Kasumi-1 (cell line): ENCODE measurements at regions not wholly inside any gene's neighbourhood (a gene's known extent, or its start where the extent isn't known, plus 50 kb on each side); places are given as distances from the start of the nearest gene placed in this dataset.

Source experiments
- DNase-seq, 2 experiments: peaks; one replicate each; lab custom pipeline; 2025; lab: John Stamatoyannopoulos, UW

- no peak for DNase-seq
Measured at GRCh38 chr6:53744321-53744720, 50.5 kb upstream of the LRRC1 start.

GRCh38 chr6:53741034-53741823 lies 53.6 kb upstream of the LRRC1 start:
- DNase-seq = no peak

DNA sequence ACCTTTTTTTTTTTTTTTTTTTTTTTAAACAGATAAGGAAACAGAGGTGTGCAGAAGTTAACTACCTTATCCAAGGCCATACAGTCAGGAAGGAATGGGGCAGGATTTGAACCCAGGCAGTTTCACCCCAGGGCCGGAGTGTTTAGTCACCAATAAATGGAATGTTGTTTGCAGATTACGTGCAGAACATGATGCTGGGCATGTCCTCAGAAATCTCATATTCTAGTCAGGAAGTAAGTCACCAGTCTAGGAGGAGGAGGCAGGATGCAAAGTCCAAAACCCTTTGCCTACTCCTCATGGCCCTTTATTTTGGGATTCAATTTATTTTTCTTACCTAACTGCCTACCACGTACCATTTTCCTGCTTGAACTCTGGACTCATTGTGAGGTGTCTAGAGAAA lies 57.1 kb upstream of the LRRC1 start:
- DNase-seq = no peak

GRCh38 chr6:53735896-53736295 lies 58.9 kb upstream of the LRRC1 start:
- DNase-seq = peak; percentile 53 to 63

- peak; percentile 76 to 85 for DNase-seq
Measured at GRCh38 chr6:53734473-53735299, 60.1 kb upstream of the LRRC1 start.

DNA sequence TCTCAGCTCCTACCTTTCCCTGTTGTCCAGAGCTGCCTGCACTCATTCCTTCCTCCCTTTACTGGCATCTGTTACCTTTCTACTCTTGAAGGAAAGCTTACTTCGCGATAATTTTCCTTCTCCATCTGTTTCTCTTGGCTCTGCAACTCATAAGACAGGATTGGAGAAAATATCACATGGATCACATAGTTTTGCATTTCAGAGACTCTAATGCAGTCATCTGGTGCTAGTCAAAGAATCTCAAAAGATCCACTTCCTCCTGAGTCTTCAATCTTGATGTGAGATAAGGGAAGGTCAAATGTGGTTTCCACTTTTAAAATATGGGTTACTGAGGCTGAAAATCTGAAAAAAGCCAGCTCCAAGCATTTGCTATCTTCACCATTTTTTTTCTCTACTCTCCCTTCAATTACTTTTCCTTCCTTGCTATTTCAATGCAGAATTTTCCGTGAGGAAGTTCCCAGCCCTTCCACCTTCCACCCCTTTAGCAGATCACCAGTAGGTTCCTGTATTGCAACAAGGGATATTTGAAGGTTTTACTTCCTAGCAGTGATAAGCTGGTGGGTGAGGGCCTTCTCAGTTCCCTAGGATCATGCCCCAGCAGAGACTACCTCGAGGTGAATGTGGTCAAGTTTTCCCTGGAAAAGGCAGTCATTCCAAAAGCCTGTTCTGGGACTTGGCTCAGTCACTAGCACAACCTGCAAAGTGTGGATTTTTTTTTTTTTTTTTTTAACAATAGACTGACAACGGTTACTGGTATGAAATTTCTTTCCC lies 62.8 kb upstream of the LRRC1 start:
- peak in 1 of 2 experiments; percentile 10 for DNase-seq

DNA sequence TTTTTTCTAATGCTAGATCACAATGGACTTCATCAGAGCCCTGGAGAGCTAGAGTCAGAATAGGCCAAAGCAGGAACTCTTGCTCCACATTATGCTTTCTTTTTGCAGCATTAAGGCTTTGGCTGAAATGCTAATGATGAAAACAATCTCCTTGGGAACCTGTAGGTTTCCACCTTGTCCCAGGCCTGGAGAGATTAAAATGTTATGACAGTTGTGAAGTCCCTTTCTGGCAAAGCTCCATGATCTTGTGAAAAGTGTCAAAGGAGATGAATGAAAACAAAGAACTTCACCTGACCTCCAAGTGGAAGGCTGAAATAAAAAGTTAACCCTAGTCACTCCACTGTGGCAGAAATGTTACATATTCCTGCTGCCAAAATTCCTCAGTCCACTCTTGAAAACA lies 64.0 kb upstream of the LRRC1 start:
- no peak for DNase-seq

DNA sequence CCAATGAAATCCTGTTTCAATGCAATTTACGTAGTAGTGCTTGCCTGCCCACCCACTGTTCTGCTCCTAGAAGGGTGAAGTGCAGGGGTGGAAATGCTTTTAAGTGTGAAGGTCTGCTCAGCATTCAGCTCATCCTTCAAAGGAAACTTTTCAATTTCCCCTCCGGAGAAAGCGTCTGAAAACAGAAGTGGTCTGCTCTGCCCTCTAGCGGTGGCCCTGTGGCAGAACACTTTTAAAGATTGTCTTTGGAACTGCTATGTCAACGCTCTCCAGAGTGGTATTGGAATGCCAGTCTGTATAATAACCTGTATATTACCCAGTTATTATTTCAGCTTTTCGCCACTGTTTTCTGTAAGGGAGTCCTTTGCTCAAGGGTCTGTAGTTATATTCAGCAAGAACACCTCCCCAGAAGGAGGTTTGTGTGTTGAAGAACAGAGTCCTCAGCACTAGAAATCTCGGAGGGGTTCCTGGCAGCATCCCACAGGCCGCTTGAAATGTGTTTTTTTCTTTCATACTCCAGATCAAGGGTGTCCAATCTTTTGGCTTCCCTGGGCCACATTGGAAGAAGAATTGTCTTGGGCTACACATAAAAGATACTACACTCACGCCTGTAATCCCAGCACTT lies 63.1 kb upstream of the KLHL31 start:
- DNase-seq = peak; percentile 72 to 83

DNA sequence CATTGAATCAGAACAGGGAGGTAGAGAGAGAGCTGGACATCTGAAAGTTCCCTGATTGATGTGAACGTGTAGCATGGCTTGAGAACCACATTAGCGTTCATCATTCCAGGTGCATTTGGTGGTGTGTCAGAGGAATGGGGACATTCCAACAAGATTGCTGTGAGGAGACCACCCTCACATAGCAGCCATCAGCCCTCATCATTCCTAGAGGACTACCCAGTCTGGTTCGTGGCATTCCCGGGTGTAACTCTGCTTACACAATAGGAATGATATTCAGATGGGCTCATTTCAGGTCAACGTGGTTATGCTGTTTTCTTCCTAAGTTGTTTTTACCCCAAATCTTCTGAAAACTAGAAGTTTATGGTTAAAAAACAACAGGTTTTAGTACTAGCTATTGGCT lies 62.2 kb upstream of the KLHL31 start:
- no peak for DNase-seq

GRCh38 chr6:53725791-53726575 lies 60.4 kb upstream of the KLHL31 start:
- DNase-seq = peak; percentile 86 to 87

GRCh38 chr6:53724501-53724900 lies 58.9 kb upstream of the KLHL31 start:
- no peak for DNase-seq

- DNase-seq = no peak
Measured at GRCh38 chr6:53723331-53723730, 57.8 kb upstream of the KLHL31 start.

DNA sequence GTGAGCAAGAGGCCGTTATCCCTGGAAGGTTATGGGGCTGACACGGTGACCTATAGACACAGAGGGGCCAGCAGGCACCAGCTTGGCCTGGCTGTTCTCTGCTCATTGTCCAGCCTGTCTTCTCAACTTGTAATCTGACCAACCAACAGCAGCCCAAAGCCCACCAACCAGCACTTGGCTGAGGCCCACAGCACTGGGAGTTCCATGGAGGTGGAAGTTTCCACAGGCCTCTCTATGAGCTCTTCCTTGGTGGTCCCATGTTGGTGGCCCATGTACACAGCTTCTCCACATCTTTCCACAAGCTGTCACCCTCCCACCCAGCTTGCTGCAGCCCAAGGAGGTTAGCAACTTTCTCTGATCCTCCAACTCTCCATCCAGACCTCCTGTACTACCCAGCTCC lies 56.2 kb upstream of the KLHL31 start:
- DNase-seq = no peak

GRCh38 chr6:53718597-53719460 lies 53.3 kb upstream of the KLHL31 start:
- DNase-seq = peak; percentile 72 to 78

- DNase-seq = no peak
Measured at GRCh38 chr6:53717566-53717965, 52.0 kb upstream of the KLHL31 start.

- no peak for DNase-seq
Measured at GRCh38 chr6:53715434-53715833, 49.9 kb upstream of the KLHL31 start.
